Peyer's patch (tissue), 4 donors: ENCODE measurements at regions not wholly inside any gene's neighbourhood (a gene's known extent, or its start where the extent isn't known, plus 50 kb on each side); places are given as distances from the start of the nearest gene placed in this dataset.

ENCODE experiments used
- DNase-seq, 3 donors: peaks; one replicate each; pipeline ENCODE4 v3.0.0-alpha.2; 2017 to 2019
- H3K27ac ChIP-seq, 4 donors: fragments of 200-600 bp; sonication (generic); one replicate each; pipeline ENCODE4 v1.5.1; 2016 to 2019
- H3K27me3 ChIP-seq, 2 donors: fragments of 200-600 bp; sonication (generic); one replicate each; pipeline ENCODE4 v1.5.1; 2019
- H3K36me3 ChIP-seq, 3 donors: fragments of 200-600 bp; sonication (generic); one replicate each; pipeline ENCODE4 v1.5.1; 2016 to 2019
- H3K4me1 ChIP-seq, 4 donors: fragments of 200-600 bp; sonication (generic); one replicate each; pipeline ENCODE4 v1.5.1; 2016 to 2019
- H3K4me3 ChIP-seq, 4 donors: fragments of 200-600 bp; sonication (generic); 1 replicate in 3 of 4; 2 replicates in 1 of 4; pipeline ENCODE4 v1.5.1; 2016 to 2019; ENCODE audit warnings: mild to moderate bottlenecking in 1 of 4
- H3K9me3 ChIP-seq, 4 donors: fragments of 200-600 bp; sonication (generic); one replicate each; pipeline ENCODE4 v1.5.1; 2016 to 2019; ENCODE audit warnings: mild to moderate bottlenecking in 1 of 4
- CTCF ChIP-seq, 6 experiments: fragments of 450-650 bp in 4 of 6; fragments of 200-600 bp in 2 of 6; sonication (generic) in 1 of 6; IDR thresholded peaks; one replicate each; pipeline ENCODE4 v1.5.1; 2017 to 2019; ENCODE audit warnings: antibody characterized with exemption in 6 of 6, mild to moderate bottlenecking in 3 of 6, moderate library complexity in 1 of 6
- POLR2A ChIP-seq, 2 donors: fragments of 450-650 bp; IDR thresholded peaks; one replicate each; pipeline ENCODE4 v1.5.1; 2017; ENCODE audit warnings: antibody characterized with exemption in 2 of 2, mild to moderate bottlenecking in 2 of 2, moderate library complexity in 2 of 2

GRCh38 chr13:50334115-50334778 lies 319.0 kb downstream of the KCNRG start:
- no peak overlapping the region for H3K4me3 ChIP-seq
- no peak for DNase-seq
- H3K27me3 ChIP-seq = no peaks in the 10 kb centered on the region
- no peaks in the 10 kb centered on the region for H3K4me1 ChIP-seq
- TF ChIP-seq POLR2A (IDR thresholded peaks at IDR 0.05) (no peak), CTCF (IDR thresholded peaks at IDR 0.05) (no peak)
- no peaks in the 10 kb centered on the region for H3K36me3 ChIP-seq
- peak overlapping the region in 1 of 4 donors; percentile 33 for H3K27ac ChIP-seq
- H3K9me3 ChIP-seq = no peaks in the 10 kb centered on the region

GRCh38 chr13:50334944-50335343 lies 319.7 kb downstream of the KCNRG start:
- no peak overlapping the region for H3K27ac ChIP-seq
- TF ChIP-seq POLR2A (IDR thresholded peaks at IDR 0.05) (no peak), CTCF (IDR thresholded peaks at IDR 0.05) (no peak)
- H3K4me3 ChIP-seq = no peak overlapping the region
- H3K9me3 ChIP-seq = no peaks in the 10 kb centered on the region
- no peaks in the 10 kb centered on the region for H3K36me3 ChIP-seq
- H3K4me1 ChIP-seq = no peaks in the 10 kb centered on the region
- H3K27me3 ChIP-seq = no peaks in the 10 kb centered on the region
- DNase-seq = no peak

- DNase-seq = no peak
- Histone ChIP-seq H3K4me3 (no peak overlapping the region), H3K4me1 (no peaks in the 10 kb centered on the region), H3K27me3 (no peaks in the 10 kb centered on the region), H3K27ac (no peak overlapping the region), H3K9me3 (no peaks in the 10 kb centered on the region), H3K36me3 (no peaks in the 10 kb centered on the region)
- TF ChIP-seq POLR2A (IDR thresholded peaks at IDR 0.05) (no peak), CTCF (IDR thresholded peaks at IDR 0.05) (no peak)
These were observed 324.0 kb downstream of the KCNRG start for GRCh38 chr13:50339271-50339670.

GRCh38 chr13:50340146-50340545 lies 324.9 kb downstream of the KCNRG start:
- no peak overlapping the region for H3K4me3 ChIP-seq
- no peak overlapping the region for H3K27ac ChIP-seq
- DNase-seq = no peak
- no peaks in the 10 kb centered on the region for H3K9me3 ChIP-seq
- no peaks in the 10 kb centered on the region for H3K4me1 ChIP-seq
- H3K36me3 ChIP-seq = no peaks in the 10 kb centered on the region
- H3K27me3 ChIP-seq = no peaks in the 10 kb centered on the region
- TF ChIP-seq CTCF (IDR thresholded peaks at IDR 0.05) (no peak), POLR2A (IDR thresholded peaks at IDR 0.05) (no peak)

GRCh38 chr13:50340551-50341287 lies 325.5 kb downstream of the KCNRG start:
- H3K4me3 ChIP-seq = no peak overlapping the region
- H3K27me3 ChIP-seq = no peaks in the 10 kb centered on the region
- no peaks in the 10 kb centered on the region for H3K4me1 ChIP-seq
- no peaks in the 10 kb centered on the region for H3K36me3 ChIP-seq
- no peaks in the 10 kb centered on the region for H3K9me3 ChIP-seq
- no peak overlapping the region for H3K27ac ChIP-seq
- DNase-seq = no peak
- TF ChIP-seq POLR2A (IDR thresholded peaks at IDR 0.05) (no peak), CTCF (IDR thresholded peaks at IDR 0.05) (no peak)
